SK-N-MC (cell line): ENCODE measurements at regions not wholly inside any gene's neighbourhood (a gene's known extent, or its start where the extent isn't known, plus 50 kb on each side); places are given as distances from the start of the nearest gene placed in this dataset.

ENCODE experiments used
- EZH2 ChIP-seq: fragments of 200-600 bp; sonication (generic); IDR thresholded peaks from one replicate; pipeline ENCODE4 v1.6.1; 2017; ENCODE audit warnings: antibody characterized with exemption
- POLR2AphosphoS5 ChIP-seq: IDR thresholded peaks from 2 replicates; pipeline ENCODE4 v1.6.1; 2012; ENCODE audit warnings: mild to moderate bottlenecking, low read depth, low read length, borderline replicate concordance

- TF ChIP-seq EZH2 (no peak), POLR2AphosphoS5 (no peak)
Measured at GRCh38 chr3:5977331-5977730, 789.8 kb downstream of the EDEM1 start.
